Activated CD8-positive, alpha-beta memory T cell treated with anti-CD3 and anti-CD28 coated beads for 4 hours (primary cell): ENCODE measurements at regions not wholly inside any gene's neighbourhood (a gene's known extent, or its start where the extent isn't known, plus 50 kb on each side); places are given as distances from the start of the nearest gene placed in this dataset.

Experiments
- DNase-seq, 2 donors: peaks; one replicate each; pipeline ENCODE4 v3.0.0-alpha.2; 2020; ENCODE audit warnings: low read depth in 2 of 2

DNA sequence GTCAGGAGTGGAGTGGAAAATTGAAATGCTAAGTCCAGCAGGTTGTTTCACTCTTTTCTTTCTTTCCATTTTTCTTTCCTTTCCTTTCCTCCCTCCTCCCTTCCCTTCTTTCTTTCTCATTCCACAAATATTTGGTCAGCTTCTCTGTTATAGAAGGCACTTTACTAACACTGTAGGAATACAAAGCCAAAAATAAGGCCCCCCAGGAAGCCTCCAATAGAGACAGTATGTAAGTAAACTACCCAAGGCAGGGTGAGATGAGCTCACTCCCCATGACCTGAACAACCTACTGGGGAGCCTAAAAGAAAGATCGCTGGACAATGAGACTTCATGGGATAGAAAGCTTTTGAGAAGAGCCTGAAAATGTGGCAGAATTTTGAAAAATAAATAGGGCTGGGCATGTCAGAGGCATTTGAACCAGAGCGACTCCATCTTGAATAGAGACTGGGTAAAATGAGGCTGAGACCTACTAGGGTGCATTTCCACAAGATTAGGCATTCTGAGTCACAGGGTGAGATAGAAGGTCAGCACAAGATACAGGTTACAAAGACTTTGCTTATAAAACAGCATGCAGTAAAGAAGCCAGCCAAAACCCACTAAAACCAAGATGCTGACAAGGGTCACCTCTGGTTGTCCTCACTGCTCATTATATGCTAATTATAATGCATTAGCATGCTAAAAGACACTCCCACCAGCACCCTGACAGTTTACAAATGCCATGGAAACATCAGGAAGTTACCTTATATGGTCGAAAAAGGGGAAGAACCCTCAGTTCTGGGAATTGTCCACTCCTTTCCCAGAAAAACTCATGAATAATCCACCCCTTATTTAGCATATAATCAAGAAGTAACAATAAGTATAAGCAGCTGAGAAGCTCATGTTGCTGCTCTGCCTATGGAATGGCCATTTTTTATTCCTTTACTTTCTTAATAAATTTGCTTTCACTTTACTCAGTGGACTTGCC, 158.9 kb upstream of the EGFLAM start:
- DNase-seq = no peak

DNA sequence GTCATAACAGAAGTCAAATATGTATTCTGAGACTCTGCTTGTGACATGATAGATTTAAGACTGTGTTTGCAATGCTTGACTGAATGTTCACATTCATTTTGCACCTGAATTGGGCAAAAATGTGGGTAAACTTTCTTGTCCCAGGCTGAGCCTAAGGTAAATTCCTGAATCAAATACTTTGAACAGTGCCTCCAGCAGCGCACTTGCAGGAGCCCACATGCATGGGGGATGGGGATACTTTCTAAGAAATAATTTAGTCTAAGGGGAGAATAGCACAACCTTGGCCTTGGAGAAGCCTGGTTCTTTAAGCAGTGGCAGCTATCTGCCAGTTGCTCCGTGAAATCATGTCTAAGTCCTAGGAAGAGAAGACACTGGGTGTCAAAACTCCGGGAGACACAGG, 163.5 kb upstream of the EGFLAM start:
- no peak for DNase-seq

DNA sequence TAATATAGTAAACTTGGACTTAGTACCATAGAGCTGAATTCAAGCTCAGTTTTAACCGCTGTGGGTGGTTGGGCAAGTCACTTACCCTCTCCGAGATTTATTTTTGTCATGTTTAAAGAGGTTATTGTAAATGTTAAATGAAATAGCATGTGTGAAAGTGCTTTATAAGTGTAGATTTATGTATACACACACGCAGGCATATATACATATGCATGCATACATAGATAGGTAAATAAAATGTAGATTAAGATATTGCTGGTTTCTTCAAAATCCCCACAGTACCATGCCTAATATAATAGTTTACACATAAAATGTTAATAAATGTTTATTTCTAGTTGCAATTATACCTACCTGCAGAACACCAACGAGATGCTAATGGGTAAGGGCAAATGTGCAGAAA, 164.5 kb upstream of the EGFLAM start:
- DNase-seq = no peak

DNA sequence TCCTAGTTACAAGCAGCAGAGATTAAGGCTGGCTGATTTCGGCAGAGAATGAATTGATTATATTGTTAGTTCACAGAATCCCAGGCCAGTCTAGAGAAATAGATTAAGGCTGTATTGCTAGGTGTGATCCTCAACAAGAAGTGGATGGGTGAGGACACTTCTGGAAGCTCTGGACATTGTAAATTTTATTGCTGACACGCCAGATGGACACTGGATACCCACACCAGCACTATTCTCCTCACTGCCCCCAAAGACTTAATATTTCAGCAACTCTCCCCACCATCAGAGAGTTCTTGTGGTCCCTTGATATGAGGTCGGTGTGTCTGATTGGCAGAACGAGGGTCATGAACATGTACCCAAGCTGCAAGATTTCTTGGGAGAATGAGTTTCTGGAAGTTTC, 171.6 kb upstream of the EGFLAM start:
- no peak for DNase-seq

DNA sequence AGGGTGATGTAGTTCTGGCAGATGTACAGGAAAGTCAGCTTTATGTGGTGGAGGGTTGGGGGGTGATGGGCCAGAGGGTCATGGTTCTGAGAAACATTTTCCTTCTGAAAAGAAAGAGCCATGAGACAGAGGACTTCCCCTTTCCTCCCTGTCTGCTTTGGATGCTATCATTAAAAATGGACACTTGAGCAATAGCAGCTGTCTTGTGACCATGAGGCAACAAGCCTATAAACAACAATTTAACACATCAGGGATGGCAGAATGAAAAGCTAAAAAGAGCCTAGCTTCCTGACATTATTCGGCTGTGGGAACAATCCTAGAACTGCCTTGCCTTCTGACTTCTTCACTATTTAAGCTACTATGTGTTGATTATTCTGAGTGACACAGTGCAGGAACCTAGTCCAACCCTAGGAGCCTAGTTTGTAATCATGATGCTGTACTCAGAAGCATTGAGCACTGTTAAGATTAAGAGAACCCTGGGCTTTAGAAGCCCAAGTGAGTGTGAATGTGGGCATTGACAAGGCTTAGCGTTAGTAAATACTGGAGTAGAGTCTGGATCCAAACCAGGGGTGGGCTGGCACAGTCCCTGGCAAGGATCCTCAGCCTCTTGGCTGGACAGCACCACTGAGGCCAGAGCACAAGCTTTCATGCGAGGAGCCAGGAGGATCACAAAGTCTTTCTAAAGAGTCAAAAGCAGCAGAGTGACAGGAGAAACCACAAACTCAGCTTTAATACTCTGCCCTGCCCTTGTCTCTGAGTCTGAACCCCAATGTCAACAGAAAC, 178.5 kb upstream of the EGFLAM start:
- no peak for DNase-seq

DNA sequence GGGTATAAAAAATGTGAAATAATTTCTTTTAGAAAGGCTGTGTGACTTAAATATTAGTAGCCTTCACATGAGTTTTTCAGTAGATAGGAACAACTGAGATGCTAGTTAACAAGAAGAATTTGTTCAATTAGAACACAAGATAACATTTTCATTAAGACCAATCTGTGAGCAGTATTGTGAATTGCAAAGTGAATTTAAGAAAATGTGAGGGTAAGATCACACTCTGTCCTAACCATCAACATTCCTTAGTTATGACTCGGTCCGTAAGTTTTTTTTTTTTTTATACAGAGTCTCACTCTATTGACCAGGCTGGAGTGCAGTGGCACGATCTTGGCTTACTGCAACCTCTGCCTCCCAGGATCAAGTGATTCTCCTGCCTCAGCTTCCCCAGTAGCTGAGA, 180.2 kb upstream of the EGFLAM start:
- DNase-seq = no peak

DNA sequence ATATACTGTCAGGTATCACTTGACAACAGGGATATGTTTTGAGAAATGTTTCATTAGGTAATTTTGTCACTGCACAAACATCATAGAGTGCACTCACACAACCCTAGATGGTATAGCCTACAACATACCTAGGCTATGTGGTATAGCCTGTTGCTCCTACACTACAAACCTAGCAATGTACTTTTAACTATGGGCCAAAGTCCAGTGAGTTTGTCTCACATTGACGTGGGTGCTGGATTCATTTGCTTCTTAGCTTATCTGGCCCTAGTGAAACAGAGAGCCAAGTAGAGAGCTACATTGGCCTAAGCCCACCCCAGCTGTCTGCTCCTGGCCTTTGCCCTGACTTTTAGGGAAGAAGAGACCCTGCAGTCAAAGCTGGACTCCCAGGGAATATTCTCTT, 180.7 kb upstream of the EGFLAM start:
- DNase-seq = no peak

DNA sequence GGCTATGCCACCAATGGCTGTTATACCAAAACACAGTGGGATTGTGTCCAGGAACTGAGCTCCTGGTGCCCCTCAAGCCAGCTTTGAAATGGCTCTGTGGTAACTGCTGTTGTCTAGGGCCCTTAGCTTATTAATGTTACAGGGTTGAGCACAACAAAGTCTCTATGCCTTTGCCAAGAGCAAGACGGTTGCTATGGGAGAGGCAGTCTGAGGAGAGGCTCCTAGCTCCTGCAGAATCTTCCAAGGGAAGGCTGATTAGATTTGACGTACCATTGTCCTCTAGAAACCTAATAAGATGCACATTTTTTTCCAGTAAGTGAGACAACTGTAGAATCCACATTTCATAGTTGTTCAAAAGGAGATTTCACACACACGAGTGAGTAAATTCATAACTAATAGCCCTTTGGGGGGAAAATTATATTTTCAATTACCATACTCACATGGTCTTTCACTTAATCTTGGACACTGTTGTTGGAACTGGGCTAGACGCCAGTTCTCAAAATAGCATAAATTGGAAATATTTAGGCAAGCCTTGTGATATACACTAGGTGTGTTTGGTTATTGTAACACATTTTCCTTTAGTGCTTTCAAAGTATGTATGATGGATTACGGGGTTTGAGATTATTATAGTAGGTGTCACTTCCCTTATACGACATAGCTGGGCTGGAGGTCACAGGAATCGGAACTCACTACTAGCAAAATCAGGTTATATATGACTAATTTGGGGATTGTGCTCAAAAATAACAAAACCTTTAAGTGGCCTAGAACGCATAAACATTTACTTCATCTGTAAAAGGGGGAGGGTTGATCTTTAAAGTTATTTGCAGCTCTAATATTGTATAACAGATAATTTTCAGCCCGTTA, 186.3 kb upstream of the EGFLAM start:
- DNase-seq = no peak

DNA sequence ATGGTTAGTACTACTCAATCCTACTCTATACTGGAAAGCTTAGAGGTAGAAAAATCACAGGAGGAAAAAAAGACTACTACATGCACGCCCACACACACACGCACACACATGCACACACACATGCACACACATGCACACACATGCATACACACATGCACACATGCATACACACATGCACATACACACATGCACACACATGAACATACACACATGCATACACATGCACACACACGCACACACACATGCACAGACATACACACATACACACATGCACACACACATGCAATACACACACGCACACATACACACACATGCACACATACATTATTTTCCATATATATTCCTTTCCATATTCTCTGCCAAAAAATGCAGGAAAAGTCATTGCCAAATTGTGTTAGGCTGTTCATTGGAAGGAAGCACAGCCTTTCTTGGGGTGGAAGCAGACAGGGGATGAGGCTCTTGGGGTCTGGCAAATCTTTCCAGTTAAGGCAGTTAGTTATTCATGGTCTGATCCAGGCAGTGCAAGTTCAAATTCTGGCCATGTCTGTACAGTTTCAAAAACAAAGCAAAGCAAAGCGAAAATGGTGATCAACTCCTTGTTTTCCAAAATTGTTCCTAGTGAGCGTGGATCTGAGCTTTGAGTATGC, 187.9 kb upstream of the EGFLAM start:
- DNase-seq = no peak

DNA sequence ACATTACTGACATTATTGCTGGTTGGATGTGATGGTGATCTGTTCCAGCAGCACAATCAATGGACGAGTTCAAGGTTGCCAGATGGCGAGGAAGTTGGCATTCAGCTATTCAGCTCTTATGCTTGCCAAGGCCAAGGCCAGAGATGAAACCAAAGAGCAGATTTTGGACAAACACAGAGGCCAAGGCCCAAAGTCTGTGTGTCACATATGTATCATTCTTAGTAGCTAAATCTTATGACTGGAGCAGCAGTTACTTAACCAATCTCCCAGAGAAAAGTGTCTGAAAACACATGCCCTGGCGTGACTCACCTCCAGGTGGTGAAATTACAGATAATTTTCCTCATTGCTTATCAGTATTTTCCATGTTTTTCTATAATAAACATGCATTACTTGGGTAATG, 189.0 kb upstream of the EGFLAM start:
- no peak for DNase-seq

DNA sequence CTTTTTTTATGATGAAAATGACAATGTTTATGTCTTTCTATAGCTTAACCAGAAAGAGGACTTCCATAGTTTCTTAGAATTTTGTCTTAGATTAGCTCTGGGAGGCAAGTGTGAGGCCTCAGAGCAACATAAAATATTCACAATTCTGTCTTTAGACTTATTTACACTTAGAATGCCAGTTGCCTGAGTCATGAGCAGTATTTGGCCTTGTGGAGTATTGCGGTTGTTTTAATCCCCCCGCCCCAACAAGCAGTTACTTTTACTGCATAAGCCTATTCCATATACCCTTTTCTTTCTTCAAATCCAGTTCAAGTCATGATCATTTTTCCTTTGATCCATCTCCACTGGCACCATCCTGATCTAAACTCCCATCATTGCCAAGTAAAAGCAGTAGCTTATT, 198.0 kb upstream of the EGFLAM start:
- DNase-seq = no peak

DNA sequence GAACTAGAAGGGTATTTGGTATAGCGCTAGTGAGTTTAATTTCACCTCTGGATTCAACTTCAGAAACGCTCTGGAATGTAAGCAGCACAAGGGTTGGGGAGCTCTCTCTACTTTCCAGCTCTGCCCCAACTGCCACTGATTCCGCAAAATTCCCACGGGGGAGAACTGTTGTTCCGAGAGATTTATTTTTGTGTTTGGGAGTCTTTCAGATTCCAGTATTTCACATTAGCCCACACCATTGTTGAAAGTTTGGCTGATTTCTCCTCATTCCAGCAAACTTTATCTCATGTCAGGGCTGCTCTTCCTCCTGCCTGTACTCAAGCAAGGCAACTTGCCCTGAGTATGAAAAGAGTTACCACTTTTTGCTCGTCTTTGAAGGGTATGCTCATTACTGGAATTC, 198.5 kb upstream of the EGFLAM start:
- DNase-seq = no peak

DNA sequence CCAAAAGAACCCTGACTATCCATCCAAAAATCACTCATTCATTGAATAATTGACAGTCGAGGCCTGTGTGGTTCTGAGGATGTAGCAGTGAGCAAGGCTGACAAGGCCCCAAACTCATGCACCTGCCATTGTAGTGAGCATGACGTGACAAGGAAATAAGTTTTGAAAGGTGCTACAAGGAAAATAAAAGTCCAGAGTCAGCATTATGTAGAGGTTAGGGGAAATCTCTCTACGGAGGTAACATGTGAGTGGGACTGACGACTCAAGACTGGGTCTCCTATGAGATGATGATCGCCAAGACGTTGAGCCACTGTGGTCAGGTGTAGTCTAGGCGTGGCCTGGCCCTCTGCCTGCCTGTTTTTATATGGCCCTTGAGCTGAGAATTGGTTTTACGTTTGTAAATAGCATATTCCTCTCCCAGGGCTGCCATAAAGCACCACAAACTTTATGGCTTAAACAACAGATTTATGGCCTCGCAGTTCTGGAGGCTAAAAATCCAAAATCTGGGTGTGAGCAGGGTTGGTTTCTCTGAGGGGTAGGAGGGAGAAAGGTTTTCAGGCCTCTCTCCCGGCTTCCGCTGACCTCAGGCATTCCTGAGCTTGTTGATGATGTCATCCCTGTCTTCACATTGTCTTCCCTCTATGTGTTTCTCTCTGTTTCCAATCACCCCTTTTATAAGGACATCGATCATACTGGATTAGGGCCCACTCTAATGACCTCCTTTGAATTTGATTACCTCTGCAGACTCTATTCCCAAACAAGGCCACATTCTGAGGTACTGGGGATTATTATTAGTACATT, 206.4 kb upstream of the EGFLAM start:
- no peak for DNase-seq

DNA sequence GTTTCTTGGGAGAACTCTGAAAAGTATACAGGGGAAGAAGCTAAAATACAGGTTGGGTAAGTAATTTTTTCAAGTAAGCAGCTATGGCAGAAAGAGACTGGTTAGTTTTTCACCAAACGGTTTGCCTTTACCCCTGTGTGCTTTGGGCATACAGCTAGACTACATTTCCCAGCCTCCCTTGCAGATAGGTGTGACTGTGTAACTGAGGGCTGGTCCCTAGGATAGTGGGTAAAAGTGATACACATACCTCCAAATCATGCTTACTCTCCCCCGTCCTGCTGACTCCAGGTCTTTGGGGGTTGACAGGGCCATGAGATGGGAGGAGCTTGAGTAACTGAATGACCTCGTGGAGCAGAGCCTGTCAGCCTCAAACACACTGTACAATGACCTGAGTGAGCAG, 208.6 kb upstream of the GDNF start:
- DNase-seq = no peak

DNA sequence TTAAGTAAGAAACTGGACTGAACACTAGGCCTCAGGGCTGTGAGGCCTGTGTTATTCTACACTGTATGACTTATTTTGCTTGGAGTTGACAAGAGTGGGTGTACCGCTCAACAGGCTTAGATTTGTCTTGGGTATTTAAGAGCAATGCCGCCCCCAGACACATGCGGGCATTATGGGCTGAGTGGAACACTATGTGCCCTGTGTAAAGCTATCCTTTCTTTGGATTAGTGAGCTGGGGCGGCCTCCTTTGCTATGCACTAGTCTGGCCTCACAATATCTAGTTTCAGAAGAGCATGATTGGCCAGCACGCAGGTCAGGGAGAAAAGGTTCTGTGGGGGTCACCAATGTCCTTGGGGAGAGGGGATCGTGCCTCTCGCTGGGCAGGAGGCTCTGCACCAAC, 206.3 kb upstream of the GDNF start:
- no peak for DNase-seq

DNA sequence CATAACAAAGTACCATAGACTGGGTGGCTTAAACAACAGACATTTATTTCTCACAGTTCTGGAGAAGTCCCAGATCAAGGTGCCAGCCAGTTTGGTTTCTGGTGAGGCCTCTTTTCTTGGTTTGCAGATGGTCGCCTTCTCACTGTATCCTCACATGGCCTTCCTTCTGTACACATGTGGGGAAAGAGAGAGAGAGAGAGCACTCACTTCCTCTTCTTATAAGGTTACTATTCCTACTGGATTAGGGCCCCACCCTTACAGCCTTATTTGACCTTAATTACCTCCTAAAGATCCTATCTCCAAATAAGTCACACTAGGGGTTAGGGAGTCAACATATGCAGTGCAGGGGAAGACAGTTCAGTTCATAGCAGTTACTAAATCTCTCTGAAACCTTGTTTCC, 205.6 kb upstream of the GDNF start:
- DNase-seq = no peak

DNA sequence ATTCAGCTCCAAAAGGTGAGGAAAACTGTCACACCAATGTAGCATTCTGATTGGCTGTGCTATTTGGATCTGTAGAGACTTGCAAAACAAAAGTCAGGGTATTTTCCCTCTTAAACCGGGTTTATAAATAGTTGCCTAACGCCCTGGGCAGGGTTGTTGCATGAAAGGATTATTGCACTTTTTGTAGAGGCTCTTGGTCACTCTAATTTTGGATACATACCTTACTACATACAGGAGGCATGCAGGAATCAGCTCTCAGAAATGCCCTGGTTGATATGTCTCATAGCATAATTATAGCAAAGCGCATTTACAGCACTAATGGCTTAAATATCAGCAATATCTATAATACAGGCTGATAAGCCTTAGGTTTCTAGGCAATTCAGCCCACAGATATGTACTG, 200.0 kb upstream of the GDNF start:
- no peak for DNase-seq

DNA sequence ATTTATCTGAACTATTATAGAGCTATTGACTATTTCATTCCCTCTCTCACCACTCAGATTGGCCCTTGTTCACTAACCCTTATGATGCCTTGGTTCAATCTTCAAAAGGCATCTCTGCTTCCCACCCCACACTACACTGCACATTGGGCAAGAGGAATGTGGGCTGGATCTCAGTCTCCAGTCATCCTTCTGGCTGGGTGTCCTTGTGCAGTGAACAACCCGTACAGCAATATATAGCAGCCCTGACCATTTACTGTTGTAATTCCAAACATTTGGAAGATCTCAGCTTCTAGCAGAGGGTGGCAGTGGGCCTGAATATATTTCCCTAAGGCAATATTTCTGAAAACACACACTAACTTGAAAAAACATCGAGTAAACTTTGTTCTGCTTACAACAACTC, 199.2 kb upstream of the GDNF start:
- DNase-seq = no peak

DNA sequence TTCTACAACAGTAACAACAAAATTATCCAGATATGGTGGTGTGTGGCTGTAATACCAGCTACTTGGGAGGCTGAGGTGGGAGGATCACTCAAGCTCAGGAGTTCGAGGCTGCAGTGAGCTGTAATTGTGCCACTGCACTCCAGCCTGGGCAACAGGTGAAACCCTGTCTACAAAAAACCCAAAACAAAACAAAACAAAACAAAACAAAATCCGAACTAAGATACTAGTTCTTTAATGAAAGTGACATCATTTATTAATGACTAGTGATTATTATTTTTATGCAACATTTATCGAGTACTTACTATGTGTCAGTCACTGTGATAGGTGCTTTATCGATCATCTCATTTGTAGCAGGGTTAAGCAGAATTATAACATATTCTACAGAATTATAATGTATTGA, 196.9 kb upstream of the GDNF start:
- no peak for DNase-seq

DNA sequence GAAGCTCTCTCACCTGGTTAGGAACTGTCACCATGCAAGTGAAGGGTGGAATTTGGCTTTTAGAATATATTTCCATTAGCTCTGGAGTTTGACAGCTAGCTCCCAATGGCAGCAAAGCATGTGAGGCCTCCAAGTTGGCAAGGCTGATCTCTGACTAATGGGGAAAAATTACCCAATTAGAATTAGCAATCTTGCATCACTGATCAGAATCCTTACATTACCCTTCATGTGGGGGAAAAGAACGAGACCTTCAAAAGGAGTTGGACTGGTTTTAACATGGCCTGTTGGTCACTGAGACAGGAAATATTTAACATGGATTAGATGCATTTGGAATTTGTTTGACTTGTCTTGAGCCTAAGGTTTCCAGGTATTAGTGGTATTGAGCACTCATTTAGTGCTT, 192.3 kb upstream of the GDNF start:
- no peak for DNase-seq

DNA sequence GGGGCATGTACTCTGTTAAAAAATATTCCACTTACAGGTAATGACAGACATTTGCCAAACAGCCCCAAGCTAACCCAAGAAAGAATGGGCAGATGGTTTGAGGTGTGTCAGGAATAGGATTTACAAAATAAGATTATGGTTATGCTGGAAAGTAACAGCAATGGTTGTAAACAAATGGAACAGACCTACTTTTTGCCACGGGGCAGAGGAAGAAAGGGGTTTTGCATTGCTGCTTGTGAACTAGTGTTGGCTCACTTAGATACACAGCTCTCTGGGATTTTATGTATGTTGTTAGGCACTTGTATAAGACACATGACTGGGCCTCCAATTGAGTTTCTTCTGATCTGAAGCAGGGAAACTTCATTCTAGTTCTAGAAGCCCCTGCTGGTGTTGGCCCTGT, 191.5 kb upstream of the GDNF start:
- DNase-seq = no peak
